Prostate gland (tissue), 2 donors: ENCODE measurements at regions not wholly inside any gene's neighbourhood (a gene's known extent, or its start where the extent isn't known, plus 50 kb on each side); places are given as distances from the start of the nearest gene placed in this dataset.

ENCODE experiments used
- CTCF ChIP-seq, 4 experiments: fragments of 200-600 bp in 2 of 4; fragments of 450-650 bp in 2 of 4; sonication (generic) in 2 of 4; IDR thresholded peaks; 1 replicate in 3 of 4; 2 replicates in 1 of 4; pipeline ENCODE4 v1.5.1; 2016 to 2019; ENCODE audit warnings: antibody characterized with exemption in 4 of 4, mild to moderate bottlenecking in 2 of 4, moderate library complexity in 2 of 4
- POLR2A ChIP-seq: fragments of 450-650 bp; IDR thresholded peaks from one replicate; pipeline ENCODE4 v1.6.1; 2016; ENCODE audit warnings: antibody characterized with exemption, mild to moderate bottlenecking
- POLR2AphosphoS5 ChIP-seq: sonication (generic); formaldehyde crosslinking; IDR thresholded peaks from one replicate; pipeline ENCODE4 v1.6.1; 2017; ENCODE audit warnings: antibody characterized with exemption

- TF ChIP-seq CTCF (IDR thresholded peaks at IDR 0.05) (no peak), POLR2AphosphoS5 (no peak), POLR2A (no peak)
Measured at GRCh38 chr2:95734976-95735890, 143.4 kb downstream of the TRIM43 start.
